Esophagus squamous epithelium (tissue), 5 donors: ENCODE measurements at regions not wholly inside any gene's neighbourhood (a gene's known extent, or its start where the extent isn't known, plus 50 kb on each side); places are given as distances from the start of the nearest gene placed in this dataset.
A peak's percentile ranks its signal among the peaks of the same experiment; 100 is the strongest.

Experiments
- DNase-seq: peaks from one replicate; lab custom pipeline; 2025; lab: John Stamatoyannopoulos, UW
- H3K27ac ChIP-seq, 4 donors: fragments of 200-600 bp; sonication (generic); one replicate each; pipeline ENCODE4 v1.5.1; 2016 to 2019; ENCODE audit warnings: mild to moderate bottlenecking in 1 of 4
- H3K27me3 ChIP-seq, 4 donors: fragments of 200-600 bp; sonication (generic); 1 replicate in 3 of 4; 2 replicates in 1 of 4; pipeline versions ENCODE4 v1.5.1 to v1.6.0; 2017 to 2021; ENCODE audit warnings: antibody characterized with exemption in 1 of 4
- H3K36me3 ChIP-seq, 3 donors: fragments of 200-600 bp; sonication (generic); one replicate each; pipeline ENCODE4 v1.5.1; 2016 to 2019
- H3K4me1 ChIP-seq, 3 donors: fragments of 200-600 bp; sonication (generic); one replicate each; pipeline ENCODE4 v1.5.1; 2017 to 2019
- H3K4me3 ChIP-seq, 4 donors: fragments of 200-600 bp; sonication (generic); 1 replicate in 3 of 4; 2 replicates in 1 of 4; pipeline ENCODE4 v1.5.1; 2016 to 2019; ENCODE audit warnings: mild to moderate bottlenecking in 2 of 4, moderate library complexity in 1 of 4
- H3K9me3 ChIP-seq, 3 donors: fragments of 200-600 bp; sonication (generic); one replicate each; pipeline ENCODE4 v1.5.1; 2016 to 2019
- CTCF ChIP-seq, 6 experiments: fragments of 450-650 bp in 4 of 6; fragments of 200-600 bp in 2 of 6; sonication (generic) in 2 of 6; IDR thresholded peaks; one replicate each; pipeline ENCODE4 v1.5.1; 2016 to 2019; ENCODE audit warnings: antibody characterized with exemption in 6 of 6, mild to moderate bottlenecking in 4 of 6, moderate library complexity in 4 of 6
- POLR2A ChIP-seq, 4 donors: fragments of 450-650 bp; IDR thresholded peaks; one replicate each; pipeline ENCODE4 v1.6.1; 2017; ENCODE audit warnings: antibody characterized with exemption in 4 of 4, mild to moderate bottlenecking in 4 of 4, moderate library complexity in 3 of 4
- WGBS, 2 donors: methylation state at CpG; one replicate each; pipeline ENCODE4 v1.1.5; 2018; 5-methylcytosine and 5-hydroxymethylcytosine counted together
- intact Hi-C: fragments of 100-400 bp; cut with DNase I; formaldehyde crosslinking; loops from one replicate; pipeline ENCODE4 v1.15.0; 2022
- donor health status: DM: yes; HTN: yes; CAD: no.

GRCh38 chr1:223012176-223012788, 130.8 kb downstream of the TLR5 start:
- intact Hi-C loops = no loop called here
- 84 to 90% methylated on average over 6 of the region's 6 CpGs for WGBS, 2 donors
- TF ChIP-seq POLR2A (IDR thresholded peaks at IDR 0.05) (no peak), CTCF (IDR thresholded peaks at IDR 0.05) (no peak)
- peaks cover 0 to 14% (median 0%) of the 10 kb centered on the region in 3 donors for H3K4me1 ChIP-seq
- no peaks in the 10 kb centered on the region for H3K9me3 ChIP-seq
- no peaks in the 10 kb centered on the region for H3K36me3 ChIP-seq
- no peak overlapping the region for H3K4me3 ChIP-seq
- no peak overlapping the region for H3K27ac ChIP-seq
- DNase-seq = no peak
- H3K27me3 ChIP-seq = no peaks in the 10 kb centered on the region

- no peak for TF ChIP-seq CTCF (IDR thresholded peaks at IDR 0.05)
- no peak for TF ChIP-seq POLR2A (IDR thresholded peaks at IDR 0.05)
- Histone ChIP-seq H3K4me3 (no peak overlapping the region), H3K9me3 (no peaks in the 10 kb centered on the region), H3K27ac (no peak overlapping the region), H3K36me3 (no peaks in the 10 kb centered on the region), H3K4me1 (peaks cover 0 to 14% (median 0%) of the 10 kb centered on the region in 3 donors), H3K27me3 (no peaks in the 10 kb centered on the region)
- WGBS, 2 donors = 53 to 56% methylated on average over 2 of the region's 2 CpGs
- no peak for DNase-seq
- intact Hi-C loops = no loop called here
Observed at GRCh38 chr1:223012938-223013337, 130.1 kb downstream of the TLR5 start.

- no peak overlapping the region for H3K4me3 ChIP-seq
- H3K36me3 ChIP-seq = no peaks in the 10 kb centered on the region
- intact Hi-C loops = no loop called here
- TF ChIP-seq CTCF (IDR thresholded peaks at IDR 0.05) (no peak), POLR2A (IDR thresholded peaks at IDR 0.05) (no peak)
- H3K27me3 ChIP-seq = no peaks in the 10 kb centered on the region
- H3K4me1 ChIP-seq = peaks cover 0 to 17% (median 0%) of the 10 kb centered on the region in 3 donors
- no peaks in the 10 kb centered on the region for H3K9me3 ChIP-seq
- H3K27ac ChIP-seq = no peak overlapping the region
- WGBS, 2 donors = 91 to 94% methylated on average over 4 of the region's 4 CpGs
- no peak for DNase-seq
Observed at GRCh38 chr1:223014142-223014873, 128.7 kb downstream of the TLR5 start.

- 67 to 70% methylated on average over 1 of the region's 1 CpG for WGBS, 2 donors
- intact Hi-C loops = no loop called here
- Histone ChIP-seq H3K4me1 (peaks cover 0 to 8% (median 0%) of the 10 kb centered on the region in 3 donors), H3K4me3 (no peak overlapping the region), H3K36me3 (no peaks in the 10 kb centered on the region), H3K27ac (no peak overlapping the region), H3K9me3 (no peaks in the 10 kb centered on the region), H3K27me3 (no peaks in the 10 kb centered on the region)
- TF ChIP-seq CTCF (IDR thresholded peaks at IDR 0.05) (no peak), POLR2A (IDR thresholded peaks at IDR 0.05) (no peak)
- no peak for DNase-seq
Observed at GRCh38 chr1:223016381-223016780, 126.7 kb downstream of the TLR5 start.

- no peaks in the 10 kb centered on the region for H3K27me3 ChIP-seq
- H3K27ac ChIP-seq = peak overlapping the region in 1 of 4 donors; percentile 12
- 75 to 88% methylated on average over 1 to 4 of the region's 6 CpGs for WGBS, 2 donors
- H3K9me3 ChIP-seq = no peaks in the 10 kb centered on the region
- peaks cover 0 to 6% (median 0%) of the 10 kb centered on the region in 3 donors for H3K4me1 ChIP-seq
- H3K36me3 ChIP-seq = no peaks in the 10 kb centered on the region
- DNase-seq = no peak
- intact Hi-C loops = no loop called here
- TF ChIP-seq POLR2A (IDR thresholded peaks at IDR 0.05) (no peak), CTCF (IDR thresholded peaks at IDR 0.05) (no peak)
- no peak overlapping the region for H3K4me3 ChIP-seq
Observed at GRCh38 chr1:223016890-223017289, 126.2 kb downstream of the TLR5 start.
